ENCODE measurements at regions not wholly inside any gene's neighbourhood (a gene's known extent, or its start where the extent isn't known, plus 50 kb on each side); places are given as distances from the start of the nearest gene placed in this dataset.

- no peak for TF ChIP-seq GLI4 (tag by site-specific recombination; IDR thresholded peaks at IDR 0.05)
- peak; percentile 80 for TF ChIP-seq SCRT2 (tag by site-specific recombination; IDR thresholded peaks at IDR 0.05)
These were observed 209.6 kb upstream of the KRR1 start (continued) for GRCh38 chr12:75720812-75721641.

DNA sequence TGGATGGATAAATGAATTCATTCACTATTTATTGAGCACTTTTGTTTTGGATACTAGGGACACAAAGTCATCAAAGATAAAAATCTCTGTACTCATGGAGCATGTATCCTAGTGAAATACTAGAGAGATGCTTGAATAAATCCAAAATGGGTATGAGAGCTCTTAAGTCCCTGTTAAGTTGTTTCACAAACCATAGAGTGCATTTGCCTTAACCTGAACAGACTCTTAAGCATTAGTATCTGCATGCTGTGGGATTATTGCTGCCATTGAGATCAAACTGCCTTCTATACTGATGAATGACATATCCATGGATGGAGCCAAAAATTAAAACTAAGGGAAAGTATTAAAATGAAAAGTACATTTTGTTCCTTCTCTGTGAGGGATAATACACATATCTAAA is 206.5 kb upstream of the KRR1 start:
- H3K36me3 ChIP-seq (ENCODE audit: control insufficient read depth in 2 of 2, insufficient read depth in 1 of 2, low read length in 2 of 2), result no peaks in the 10 kb centered on the region
- TF ChIP-seq ZNF571 (tag by site-specific recombination; IDR thresholded peaks at IDR 0.05) (no peak), WT1 (tag by site-specific recombination; IDR thresholded peaks at IDR 0.05) (no peak), KLF9 (tag by site-specific recombination; IDR thresholded peaks at IDR 0.05; ENCODE audit: low read depth) (no peak), HOXC10 (CRISPR knock-in tag; IDR thresholded peaks at IDR 0.05) (no peak), ZNF830 (tag by site-specific recombination; IDR thresholded peaks at IDR 0.05; ENCODE audit: low read depth) (no peak)
- no peak overlapping the region for H3K27ac ChIP-seq (ENCODE audit: extremely low read depth, low read depth, low read length)
- H3K9me3 ChIP-seq (ENCODE audit: control insufficient read depth, insufficient read depth, low read depth, low read length), result no peaks in the 10 kb centered on the region
- POLR2A ChIA-PET, result no interaction called here
- CTCF ChIA-PET, result no interaction called here
- H3K4me3 ChIP-seq (ENCODE audit: low read depth, low read length), result no peak overlapping the region
- peaks cover 11% of the 10 kb centered on the region; the same call in 1 of the 2 replicates for H3K4me1 ChIP-seq (ENCODE audit: control insufficient read depth, insufficient read depth, low read length)

DNA sequence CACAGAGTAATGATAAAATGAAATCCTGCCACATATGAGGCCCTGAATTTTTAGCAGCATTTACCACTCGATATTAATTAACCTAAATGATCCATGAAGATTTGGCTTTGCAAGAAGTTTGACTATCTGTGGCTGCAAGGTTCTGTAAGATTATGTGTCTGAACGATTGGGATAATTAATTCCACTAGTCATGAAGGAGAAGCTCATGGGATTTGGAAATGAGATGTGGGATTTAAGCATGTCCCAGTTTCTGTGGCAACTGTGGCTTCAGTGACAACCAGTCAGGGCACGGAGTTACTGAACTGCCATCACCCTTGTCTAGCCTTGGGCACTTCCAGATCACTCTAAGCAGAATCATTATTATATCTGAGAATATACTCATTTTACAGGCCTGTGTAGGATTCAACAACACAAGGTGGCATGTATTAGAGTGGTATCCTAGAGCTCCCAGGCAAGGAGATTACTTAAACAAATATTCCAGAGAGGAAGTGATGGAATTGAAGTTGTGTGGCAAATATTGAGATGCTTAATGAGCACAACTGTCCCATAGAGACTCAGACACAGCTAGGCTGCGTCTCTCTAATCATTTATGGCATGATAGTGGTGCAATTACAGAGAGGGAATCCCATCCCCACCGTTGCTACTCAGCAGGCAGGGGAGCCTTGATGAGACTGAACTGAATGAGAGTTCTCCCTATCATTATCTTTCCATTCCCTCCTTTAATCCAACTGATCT is 205.0 kb upstream of the KRR1 start:
- Histone ChIP-seq H3K36me3 (ENCODE audit: control insufficient read depth in 2 of 2, insufficient read depth in 1 of 2, low read length in 2 of 2) (no peaks in the 10 kb centered on the region), H3K27ac (ENCODE audit: extremely low read depth, low read depth, low read length) (no peak overlapping the region), H3K9me3 (ENCODE audit: control insufficient read depth, insufficient read depth, low read depth, low read length) (no peaks in the 10 kb centered on the region), H3K4me1 (ENCODE audit: control insufficient read depth, insufficient read depth, low read length) (peaks cover 11% of the 10 kb centered on the region; the same call in 1 of the 2 replicates), H3K4me3 (ENCODE audit: low read depth, low read length) (no peak overlapping the region)
- CTCF ChIA-PET, result no interaction called here
- TF ChIP-seq ZFP3 (tag by site-specific recombination; IDR thresholded peaks at IDR 0.05; ENCODE audit: low read depth) (no peak), YY1 (tag by site-specific recombination; IDR thresholded peaks at IDR 0.05) (no peak), BCL11B (tag by site-specific recombination; IDR thresholded peaks at IDR 0.05; ENCODE audit: low read depth) (no peak), ZNF621 (tag by site-specific recombination; IDR thresholded peaks at IDR 0.05) (no peak), TCF7L2 (IDR thresholded peaks at IDR 0.05; ENCODE audit: borderline replicate concordance, low read depth, low read length) (no peak), ZSCAN30 (tag by site-specific recombination; IDR thresholded peaks at IDR 0.05) (no peak), ZNF280C (tag by site-specific recombination; IDR thresholded peaks at IDR 0.05) (no peak), ZNF585B (tag by site-specific recombination; IDR thresholded peaks at IDR 0.05) (no peak), ZSCAN16 (tag by site-specific recombination; IDR thresholded peaks at IDR 0.05) (no peak), ZNF776 (tag by site-specific recombination; IDR thresholded peaks at IDR 0.05; ENCODE audit: borderline replicate concordance) (no peak), ZNF843 (tag by site-specific recombination; IDR thresholded peaks at IDR 0.05) (no peak)
- TF ChIP-seq, protein P1, sequence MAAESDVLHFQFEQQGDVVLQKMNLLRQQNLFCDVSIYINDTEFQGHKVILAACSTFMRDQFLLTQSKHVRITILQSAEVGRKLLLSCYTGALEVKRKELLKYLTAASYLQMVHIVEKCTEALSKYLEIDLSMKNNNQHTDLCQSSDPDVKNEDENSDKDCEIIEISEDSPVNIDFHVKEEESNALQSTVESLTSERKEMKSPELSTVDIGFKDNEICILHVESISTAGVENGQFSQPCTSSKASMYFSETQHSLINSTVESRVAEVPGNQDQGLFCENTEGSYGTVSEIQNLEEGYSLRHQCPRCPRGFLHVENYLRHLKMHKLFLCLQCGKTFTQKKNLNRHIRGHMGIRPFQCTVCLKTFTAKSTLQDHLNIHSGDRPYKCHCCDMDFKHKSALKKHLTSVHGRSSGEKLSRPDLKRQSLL (tag by site-specific recombination; IDR thresholded peaks at IDR 0.05), result no peak
- TF ChIP-seq, protein P2, sequence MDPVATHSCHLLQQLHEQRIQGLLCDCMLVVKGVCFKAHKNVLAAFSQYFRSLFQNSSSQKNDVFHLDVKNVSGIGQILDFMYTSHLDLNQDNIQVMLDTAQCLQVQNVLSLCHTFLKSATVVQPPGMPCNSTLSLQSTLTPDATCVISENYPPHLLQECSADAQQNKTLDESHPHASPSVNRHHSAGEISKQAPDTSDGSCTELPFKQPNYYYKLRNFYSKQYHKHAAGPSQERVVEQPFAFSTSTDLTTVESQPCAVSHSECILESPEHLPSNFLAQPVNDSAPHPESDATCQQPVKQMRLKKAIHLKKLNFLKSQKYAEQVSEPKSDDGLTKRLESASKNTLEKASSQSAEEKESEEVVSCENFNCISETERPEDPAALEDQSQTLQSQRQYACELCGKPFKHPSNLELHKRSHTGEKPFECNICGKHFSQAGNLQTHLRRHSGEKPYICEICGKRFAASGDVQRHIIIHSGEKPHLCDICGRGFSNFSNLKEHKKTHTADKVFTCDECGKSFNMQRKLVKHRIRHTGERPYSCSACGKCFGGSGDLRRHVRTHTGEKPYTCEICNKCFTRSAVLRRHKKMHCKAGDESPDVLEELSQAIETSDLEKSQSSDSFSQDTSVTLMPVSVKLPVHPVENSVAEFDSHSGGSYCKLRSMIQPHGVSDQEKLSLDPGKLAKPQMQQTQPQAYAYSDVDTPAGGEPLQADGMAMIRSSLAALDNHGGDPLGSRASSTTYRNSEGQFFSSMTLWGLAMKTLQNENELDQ (tag by site-specific recombination; IDR thresholded peaks at IDR 0.05; ENCODE audit: low read depth), result no peak
- POLR2A ChIA-PET, result no interaction called here
